ENCODE measurements at regions not wholly inside any gene's neighbourhood (a gene's known extent, or its start where the extent isn't known, plus 50 kb on each side); places are given as distances from the start of the nearest gene placed in this dataset.

GRCh38 chr6:11332463-11332862 is 100.0 kb upstream of the NEDD9 start:
- no peak for TF ChIP-seq OSR1 (CRISPR knock-in tag; IDR thresholded peaks at IDR 0.05)
- TF ChIP-seq ZNF8 (CRISPR knock-in tag; IDR thresholded peaks at IDR 0.05) = no peak
- TF ChIP-seq BACH2 (CRISPR knock-in tag; IDR thresholded peaks at IDR 0.05; ENCODE audit: borderline replicate concordance) = no peak
- no peak for TF ChIP-seq PATZ1 (CRISPR knock-in tag; IDR thresholded peaks at IDR 0.05; ENCODE audit: borderline replicate concordance)
